GM13977 (cell line): ENCODE measurements at regions not wholly inside any gene's neighbourhood (a gene's known extent, or its start where the extent isn't known, plus 50 kb on each side); places are given as distances from the start of the nearest gene placed in this dataset.
"Not testable (repeated sequence)": the region's sequence is repeated elsewhere in the genome, so short reads cannot be mapped to it uniquely, and the experiment has no call there.

ENCODE experiments used
- DNase-seq: peaks from one replicate; pipeline ENCODE4 v3.0.0; 2012; ENCODE audit warnings: low spot score
- in situ Hi-C: fragments of 300-500 bp; cut with MboI; formaldehyde crosslinking; loops from one replicate; pipeline ENCODE4 v1.12.0; 2022; ENCODE audit warnings: low sequenced_read_pairs, low pct_unique_long_range_greater_than_20kb, mixed read lengths, inconsistent platforms; ENCODE audit not compliant: unreplicated experiment
- TF ChIP-seq, protein P1 (sequence below): IDR thresholded peaks from 2 replicates; pipeline ENCODE4 v1.5.1; 2012; ENCODE audit warnings: mild to moderate bottlenecking, control low read depth; ENCODE audit not compliant: insufficient read depth; ENCODE audit errors: extremely low read depth, missing control alignments

DNA sequence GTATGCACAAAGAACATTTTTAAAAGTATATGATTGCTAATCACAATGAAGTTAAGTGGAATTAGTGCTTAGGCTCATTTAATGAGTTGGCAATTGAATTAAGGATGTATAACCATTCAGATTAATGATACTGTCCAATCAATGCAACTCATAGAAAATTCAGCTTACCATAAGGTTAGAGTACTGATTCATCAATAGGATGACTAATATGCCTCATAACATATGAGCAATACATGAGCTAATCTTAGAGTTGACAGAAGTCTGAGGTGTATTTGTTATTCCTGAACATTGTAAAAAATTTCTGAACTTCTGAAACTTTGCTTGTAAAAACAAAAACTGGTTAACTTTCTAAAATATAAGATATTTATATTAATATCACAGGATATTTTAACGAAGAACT lies 118.3 kb upstream of the NETO1 start:
- in situ Hi-C loops, result no loop called here
- DNase-seq, result no peak
- TF ChIP-seq, protein P1, sequence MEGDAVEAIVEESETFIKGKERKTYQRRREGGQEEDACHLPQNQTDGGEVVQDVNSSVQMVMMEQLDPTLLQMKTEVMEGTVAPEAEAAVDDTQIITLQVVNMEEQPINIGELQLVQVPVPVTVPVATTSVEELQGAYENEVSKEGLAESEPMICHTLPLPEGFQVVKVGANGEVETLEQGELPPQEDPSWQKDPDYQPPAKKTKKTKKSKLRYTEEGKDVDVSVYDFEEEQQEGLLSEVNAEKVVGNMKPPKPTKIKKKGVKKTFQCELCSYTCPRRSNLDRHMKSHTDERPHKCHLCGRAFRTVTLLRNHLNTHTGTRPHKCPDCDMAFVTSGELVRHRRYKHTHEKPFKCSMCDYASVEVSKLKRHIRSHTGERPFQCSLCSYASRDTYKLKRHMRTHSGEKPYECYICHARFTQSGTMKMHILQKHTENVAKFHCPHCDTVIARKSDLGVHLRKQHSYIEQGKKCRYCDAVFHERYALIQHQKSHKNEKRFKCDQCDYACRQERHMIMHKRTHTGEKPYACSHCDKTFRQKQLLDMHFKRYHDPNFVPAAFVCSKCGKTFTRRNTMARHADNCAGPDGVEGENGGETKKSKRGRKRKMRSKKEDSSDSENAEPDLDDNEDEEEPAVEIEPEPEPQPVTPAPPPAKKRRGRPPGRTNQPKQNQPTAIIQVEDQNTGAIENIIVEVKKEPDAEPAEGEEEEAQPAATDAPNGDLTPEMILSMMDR, result no peak

DNA sequence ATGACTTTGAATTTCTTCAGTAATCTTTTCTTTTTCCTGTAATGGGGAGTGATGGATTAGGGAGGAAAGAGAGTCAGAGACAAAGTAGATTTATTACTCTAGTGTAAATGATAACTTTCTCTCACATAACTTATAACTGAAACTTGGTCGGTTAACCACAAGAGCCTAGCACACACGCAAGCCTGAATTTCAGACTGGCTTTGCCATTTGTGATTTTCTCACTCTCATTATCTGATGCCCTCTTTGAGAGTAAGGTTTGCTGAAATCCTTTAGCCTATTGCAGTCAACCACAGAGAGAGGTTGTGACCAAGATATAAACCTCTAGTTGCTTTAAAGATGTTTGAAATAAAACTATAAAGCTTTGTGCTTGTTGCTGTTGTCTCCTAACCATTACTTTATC lies 117.9 kb upstream of the NETO1 start:
- DNase-seq, result no peak
- in situ Hi-C loops, result no loop called here
- TF ChIP-seq, protein P1, result no peak

DNA sequence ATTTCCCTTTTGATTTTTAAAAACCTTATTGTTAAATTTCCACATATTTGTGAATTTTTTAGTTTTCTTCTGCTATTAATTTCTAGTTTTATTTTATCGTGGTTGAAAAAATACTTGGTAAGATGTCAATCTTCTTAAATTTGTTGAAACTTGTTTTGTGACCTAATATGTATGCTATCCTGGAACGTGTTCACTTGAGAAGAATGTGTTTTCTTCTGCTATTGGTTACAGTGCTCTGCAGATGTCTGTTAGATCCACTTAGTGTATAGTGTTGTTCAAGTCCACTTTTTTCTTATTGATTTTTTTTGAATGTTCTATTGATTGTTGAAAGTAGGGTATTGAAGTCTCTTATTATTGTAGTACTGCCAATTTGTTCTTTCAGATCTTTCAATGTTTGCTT lies 116.5 kb upstream of the NETO1 start:
- in situ Hi-C loops, result no loop called here
- TF ChIP-seq, protein P1, result no peak
- DNase-seq, result no peak

DNA sequence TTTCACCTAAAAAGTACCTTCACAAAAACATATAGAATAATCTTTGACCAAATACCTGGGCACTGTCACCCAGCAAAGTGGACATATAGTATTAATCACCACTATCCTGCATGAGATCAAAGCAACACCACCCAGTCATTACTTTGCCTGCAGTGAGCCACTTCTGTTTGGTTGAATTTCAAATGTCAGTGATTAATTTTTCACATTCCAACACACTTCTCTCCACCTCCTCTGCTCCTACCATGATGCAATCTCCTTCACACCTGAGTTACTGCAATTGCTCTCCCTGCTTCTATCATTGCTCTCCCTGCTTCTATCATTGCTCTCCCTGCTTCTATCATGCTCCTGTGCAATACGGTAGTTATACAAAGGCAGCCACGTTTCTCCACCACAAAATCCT lies 106.1 kb upstream of the NETO1 start:
- in situ Hi-C loops, result no loop called here
- no peak for DNase-seq
- TF ChIP-seq, protein P1, result no peak

DNA sequence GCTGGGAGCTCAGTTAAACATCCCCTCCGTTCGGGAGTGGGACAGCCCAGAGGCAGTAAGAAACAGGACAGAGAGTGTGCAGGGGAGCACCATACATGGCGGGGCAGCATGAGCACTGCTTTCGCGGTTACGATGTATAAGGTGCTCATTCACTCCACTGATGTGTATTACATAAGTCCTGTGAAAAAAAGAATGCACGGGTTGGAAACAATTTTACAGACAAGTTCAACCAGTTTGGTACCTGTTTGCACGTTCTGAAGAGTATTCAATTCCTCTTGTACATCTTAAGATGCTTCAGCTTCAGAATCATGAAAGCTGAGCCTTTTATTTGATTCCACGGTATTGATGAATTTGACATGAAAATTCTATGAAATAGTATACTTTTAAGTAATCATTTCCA lies 97.8 kb upstream of the NETO1 start:
- no peak for DNase-seq
- TF ChIP-seq, protein P1, result no peak
- in situ Hi-C loops, result no loop called here

DNA sequence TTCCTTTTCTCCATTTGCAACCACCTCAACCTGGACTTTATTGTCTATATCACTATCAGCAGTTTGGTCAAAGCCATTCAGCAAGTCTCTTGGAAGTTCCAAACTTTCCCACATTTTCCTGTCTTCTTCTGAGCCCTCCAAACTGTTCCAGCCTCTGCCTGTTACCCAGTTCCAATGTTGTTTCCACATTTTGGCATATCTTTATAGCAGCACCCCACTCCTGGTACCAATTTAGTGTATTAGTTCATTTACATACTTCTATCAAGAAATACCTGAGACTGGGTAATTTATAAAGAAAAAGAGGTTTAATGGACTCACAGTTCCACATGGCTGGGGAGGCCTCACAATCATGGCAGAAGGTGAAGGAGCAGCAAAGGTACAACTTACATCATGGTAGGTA lies 90.4 kb upstream of the NETO1 start:
- DNase-seq, in situ Hi-C loops: not testable (repeated sequence)

DNA sequence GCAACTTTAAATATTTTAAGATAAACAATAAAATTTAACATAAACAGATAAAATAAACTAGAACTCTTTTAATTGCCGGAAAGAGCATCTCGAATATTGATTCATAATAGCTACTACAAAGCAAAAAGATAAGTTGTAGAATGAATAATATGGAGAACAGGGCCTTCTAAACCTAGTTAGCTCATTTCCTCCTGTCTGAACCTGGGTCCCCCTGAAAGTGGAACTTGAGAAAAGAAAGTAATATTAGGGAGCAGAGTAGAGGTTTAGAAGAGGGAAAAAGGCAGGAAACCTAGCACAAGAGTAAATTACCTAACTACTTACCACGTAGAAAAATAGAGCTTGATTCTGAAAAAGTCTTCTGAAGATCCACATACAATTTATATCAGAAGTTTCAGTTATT lies 80.7 kb upstream of the NETO1 start:
- in situ Hi-C loops, result no loop called here
- no peak for DNase-seq
- TF ChIP-seq, protein P1, result no peak
